Upper lobe of left lung (tissue), 4 donors: ENCODE measurements at regions not wholly inside any gene's neighbourhood (a gene's known extent, or its start where the extent isn't known, plus 50 kb on each side); places are given as distances from the start of the nearest gene placed in this dataset.

Experiments
- CTCF ChIP-seq, 6 experiments: fragments of 450-650 bp in 4 of 6; fragments of 200-600 bp in 2 of 6; sonication (generic) in 2 of 6; IDR thresholded peaks; one replicate each; pipeline ENCODE4 v1.5.1; 2016 to 2019; ENCODE audit warnings: antibody characterized with exemption in 6 of 6
- EP300 ChIP-seq, 4 donors: sonication (generic); formaldehyde crosslinking; IDR thresholded peaks; one replicate each; pipeline ENCODE4 v1.5.1; 2017; ENCODE audit warnings: antibody characterized with exemption in 4 of 4, control low read depth in 2 of 4

GRCh38 chr3:24972491-24972890 lies 455.6 kb upstream of the RARB start:
- TF ChIP-seq EP300 (IDR thresholded peaks at IDR 0.05) (no peak), CTCF (IDR thresholded peaks at IDR 0.05) (no peak)
